GM21717 (cell line): ENCODE measurements at regions not wholly inside any gene's neighbourhood (a gene's known extent, or its start where the extent isn't known, plus 50 kb on each side); places are given as distances from the start of the nearest gene placed in this dataset.

ENCODE experiments used
- ATAC-seq: cut with Tn5 transposase; IDR thresholded peaks from one replicate; pipeline ENCODE4 v1.9.1; 2021; ENCODE audit warnings: mild to moderate bottlenecking, moderate library complexity; ENCODE audit not compliant: unreplicated experiment

GRCh38 chr5:12794476-12795332, 890.5 kb upstream of the CTNND2 start:
- no peak for ATAC-seq

GRCh38 chr5:12793373-12793772, 889.1 kb upstream of the CTNND2 start:
- ATAC-seq = no peak

GRCh38 chr5:12780536-12780935, 876.3 kb upstream of the CTNND2 start:
- no peak for ATAC-seq

GRCh38 chr5:12777342-12777741, 873.1 kb upstream of the CTNND2 start:
- ATAC-seq = no peak

- no peak for ATAC-seq
Observed at GRCh38 chr5:12772276-12772675, 868.0 kb upstream of the CTNND2 start.

- ATAC-seq = no peak
Observed at GRCh38 chr5:12759377-12759776, 855.1 kb upstream of the CTNND2 start.

GRCh38 chr5:12757035-12757434, 852.8 kb upstream of the CTNND2 start:
- no peak for ATAC-seq

GRCh38 chr5:12745537-12745936, 841.3 kb upstream of the CTNND2 start:
- no peak for ATAC-seq

- ATAC-seq = no peak
Observed at GRCh38 chr5:12743582-12743981, 839.3 kb upstream of the CTNND2 start.

- no peak for ATAC-seq
Observed at GRCh38 chr5:12730354-12730753, 826.1 kb upstream of the CTNND2 start.

GRCh38 chr5:12716664-12717063, 812.4 kb upstream of the CTNND2 start:
- no peak for ATAC-seq

- ATAC-seq = no peak
Observed at GRCh38 chr5:12707560-12707959, 803.3 kb upstream of the CTNND2 start.

- no peak for ATAC-seq
Observed at GRCh38 chr5:12704955-12705354, 800.7 kb upstream of the CTNND2 start.

- no peak for ATAC-seq
Observed at GRCh38 chr5:12703254-12703653, 799.0 kb upstream of the CTNND2 start.

GRCh38 chr5:12695651-12696050, 791.4 kb upstream of the CTNND2 start:
- ATAC-seq = no peak

- ATAC-seq = no peak
Observed at GRCh38 chr5:12691330-12691729, 787.1 kb upstream of the CTNND2 start.

GRCh38 chr5:12690361-12690760, 786.1 kb upstream of the CTNND2 start:
- no peak for ATAC-seq

- ATAC-seq = no peak
Observed at GRCh38 chr5:12683249-12683648, 779.0 kb upstream of the CTNND2 start.

GRCh38 chr5:12679731-12680130, 775.5 kb upstream of the CTNND2 start:
- ATAC-seq = no peak

- ATAC-seq = no peak
Observed at GRCh38 chr5:12675959-12676358, 771.7 kb upstream of the CTNND2 start.

- ATAC-seq = no peak
Observed at GRCh38 chr5:12672141-12672540, 767.9 kb upstream of the CTNND2 start.

GRCh38 chr5:12669326-12669725, 765.1 kb upstream of the CTNND2 start:
- ATAC-seq = no peak

- no peak for ATAC-seq
Observed at GRCh38 chr5:12668564-12668963, 764.3 kb upstream of the CTNND2 start.
